LNCaP clone FGC (cell line): ENCODE measurements at regions not wholly inside any gene's neighbourhood (a gene's known extent, or its start where the extent isn't known, plus 50 kb on each side); places are given as distances from the start of the nearest gene placed in this dataset.

Source experiments
- DNase-seq: peaks from one replicate; pipeline ENCODE4 v3.0.0-alpha.2; 2011; ENCODE audit warnings: low read depth
- H3K4me3 ChIP-seq: 2 replicates; pipeline ENCODE4 v1.5.1; 2011; ENCODE audit warnings: mild to moderate bottlenecking, low read depth, low read length, control low read depth
- CTCF ChIP-seq: IDR thresholded peaks from 2 replicates; pipeline ENCODE4 v1.5.1; 2012; ENCODE audit warnings: mild to moderate bottlenecking; ENCODE audit not compliant: control insufficient read depth, insufficient read depth; ENCODE audit errors: extremely low read depth

- peak; percentile 56 for DNase-seq
- peak overlapping the region; percentile 47 for H3K4me3 ChIP-seq
- no peak for TF ChIP-seq CTCF
These were observed 805.3 kb downstream of the USP25 start for GRCh38 chr21:16535102-16535422.

GRCh38 chr21:16535626-16536025 lies 805.8 kb downstream of the USP25 start:
- H3K4me3 ChIP-seq = peak overlapping the region; percentile 47; the same call in 1 of the 2 replicates
- no peak for DNase-seq
- TF ChIP-seq CTCF = no peak

GRCh38 chr21:16536140-16536539 lies 806.4 kb downstream of the USP25 start:
- peak overlapping the region; percentile 47 for H3K4me3 ChIP-seq
- no peak for TF ChIP-seq CTCF
- no peak for DNase-seq

- peak overlapping the region; percentile 47 for H3K4me3 ChIP-seq
- no peak for TF ChIP-seq CTCF
- no peak for DNase-seq
These were observed 807.1 kb downstream of the USP25 start for GRCh38 chr21:16536643-16537434.

- peak overlapping the region; percentile 47 for H3K4me3 ChIP-seq
- no peak for DNase-seq
- TF ChIP-seq CTCF = no peak
These were observed 807.7 kb downstream of the USP25 start for GRCh38 chr21:16537501-16537900.

GRCh38 chr21:16538405-16538804 lies 808.6 kb downstream of the USP25 start:
- TF ChIP-seq CTCF = no peak
- peak overlapping the region; percentile 47; the same call in 1 of the 2 replicates for H3K4me3 ChIP-seq
- no peak for DNase-seq

- TF ChIP-seq CTCF = no peak
- H3K4me3 ChIP-seq = peak overlapping the region; percentile 16; the same call in 1 of the 2 replicates
- no peak for DNase-seq
These were observed 809.2 kb downstream of the USP25 start for GRCh38 chr21:16538936-16539440.
